ENCODE measurements at regions not wholly inside any gene's neighbourhood (a gene's known extent, or its start where the extent isn't known, plus 50 kb on each side); places are given as distances from the start of the nearest gene placed in this dataset.

DNA sequence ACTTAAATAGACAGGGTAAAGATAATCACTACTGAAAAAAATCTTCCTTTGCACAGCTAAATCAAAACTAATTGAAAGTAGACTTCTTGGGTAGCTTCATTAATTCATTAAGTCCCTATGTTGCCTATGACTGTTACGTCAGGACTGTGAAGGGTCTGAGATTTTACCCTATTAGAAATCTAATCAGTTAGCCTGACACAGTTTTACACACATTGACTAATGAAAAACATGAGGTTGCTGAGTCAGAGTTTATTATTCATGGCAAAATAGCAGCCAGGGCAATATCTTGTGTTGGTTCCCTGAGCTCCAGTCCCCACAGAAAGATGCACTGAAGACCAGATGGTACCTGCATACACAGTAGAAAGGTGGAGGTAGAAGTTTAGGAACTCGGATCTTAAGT, 262.5 kb upstream of the ZP4 start:
- Histone ChIP-seq H3K27ac (ENCODE audit: low read depth, low read length) (no peak overlapping the region), H3K4me3 (ENCODE audit: insufficient read depth, low read length) (no peak overlapping the region), H3K36me3 (ENCODE audit: insufficient read depth, low read length) (no peaks in the 10 kb centered on the region), H3K4me1 (ENCODE audit: insufficient read depth, low read length) (no peaks in the 10 kb centered on the region), H4K20me1 (ENCODE audit: insufficient read depth, low read length) (no peaks in the 10 kb centered on the region), H3K4me2 (ENCODE audit: insufficient read depth, low read length) (no peak overlapping the region), H3K79me2 (ENCODE audit: insufficient read depth, low read length) (no peaks in the 10 kb centered on the region), H3K27me3 (ENCODE audit: insufficient read depth, low read length) (no peaks in the 10 kb centered on the region), H3K9me3 (ENCODE audit: low read depth, low read length) (no peaks in the 10 kb centered on the region), H2AFZ (ENCODE audit: low read length) (no peak overlapping the region)
- TF ChIP-seq, protein P1, sequence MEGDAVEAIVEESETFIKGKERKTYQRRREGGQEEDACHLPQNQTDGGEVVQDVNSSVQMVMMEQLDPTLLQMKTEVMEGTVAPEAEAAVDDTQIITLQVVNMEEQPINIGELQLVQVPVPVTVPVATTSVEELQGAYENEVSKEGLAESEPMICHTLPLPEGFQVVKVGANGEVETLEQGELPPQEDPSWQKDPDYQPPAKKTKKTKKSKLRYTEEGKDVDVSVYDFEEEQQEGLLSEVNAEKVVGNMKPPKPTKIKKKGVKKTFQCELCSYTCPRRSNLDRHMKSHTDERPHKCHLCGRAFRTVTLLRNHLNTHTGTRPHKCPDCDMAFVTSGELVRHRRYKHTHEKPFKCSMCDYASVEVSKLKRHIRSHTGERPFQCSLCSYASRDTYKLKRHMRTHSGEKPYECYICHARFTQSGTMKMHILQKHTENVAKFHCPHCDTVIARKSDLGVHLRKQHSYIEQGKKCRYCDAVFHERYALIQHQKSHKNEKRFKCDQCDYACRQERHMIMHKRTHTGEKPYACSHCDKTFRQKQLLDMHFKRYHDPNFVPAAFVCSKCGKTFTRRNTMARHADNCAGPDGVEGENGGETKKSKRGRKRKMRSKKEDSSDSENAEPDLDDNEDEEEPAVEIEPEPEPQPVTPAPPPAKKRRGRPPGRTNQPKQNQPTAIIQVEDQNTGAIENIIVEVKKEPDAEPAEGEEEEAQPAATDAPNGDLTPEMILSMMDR (IDR thresholded peaks at IDR 0.05; ENCODE audit: extremely low read depth, low read depth, low read length): no peak
- DNase-seq (ENCODE audit: insufficient read length, low spot score, missing footprints): no peak

DNA sequence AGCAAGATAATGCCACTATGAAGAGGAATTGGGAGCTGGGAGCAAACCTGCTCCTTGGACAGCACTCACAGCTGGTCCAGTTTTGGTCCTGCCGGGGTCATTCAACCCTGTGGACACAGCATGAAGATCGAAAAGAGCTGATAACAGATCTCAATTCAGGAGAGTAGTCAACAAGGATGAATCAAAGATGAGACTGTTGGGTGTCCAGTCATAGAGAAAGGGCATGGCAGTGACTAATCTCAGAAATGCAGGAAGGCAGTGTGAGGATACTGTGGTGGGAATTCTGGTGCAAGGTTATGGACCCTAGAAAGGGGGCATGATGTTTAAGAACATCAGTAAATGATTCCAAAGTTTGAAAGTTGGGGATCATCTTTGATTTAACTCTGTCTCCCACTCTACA, 261.4 kb upstream of the ZP4 start:
- Histone ChIP-seq H3K4me2 (ENCODE audit: insufficient read depth, low read length) (no peak overlapping the region), H3K36me3 (ENCODE audit: insufficient read depth, low read length) (no peaks in the 10 kb centered on the region), H4K20me1 (ENCODE audit: insufficient read depth, low read length) (no peaks in the 10 kb centered on the region), H3K4me3 (ENCODE audit: insufficient read depth, low read length) (no peak overlapping the region), H3K27me3 (ENCODE audit: insufficient read depth, low read length) (no peaks in the 10 kb centered on the region), H2AFZ (ENCODE audit: low read length) (no peak overlapping the region), H3K27ac (ENCODE audit: low read depth, low read length) (no peak overlapping the region), H3K79me2 (ENCODE audit: insufficient read depth, low read length) (no peaks in the 10 kb centered on the region), H3K4me1 (ENCODE audit: insufficient read depth, low read length) (no peaks in the 10 kb centered on the region), H3K9me3 (ENCODE audit: low read depth, low read length) (no peaks in the 10 kb centered on the region)
- TF ChIP-seq, protein P1 (IDR thresholded peaks at IDR 0.05; ENCODE audit: extremely low read depth, low read depth, low read length): no peak
- DNase-seq (ENCODE audit: insufficient read length, low spot score, missing footprints): no peak

DNA sequence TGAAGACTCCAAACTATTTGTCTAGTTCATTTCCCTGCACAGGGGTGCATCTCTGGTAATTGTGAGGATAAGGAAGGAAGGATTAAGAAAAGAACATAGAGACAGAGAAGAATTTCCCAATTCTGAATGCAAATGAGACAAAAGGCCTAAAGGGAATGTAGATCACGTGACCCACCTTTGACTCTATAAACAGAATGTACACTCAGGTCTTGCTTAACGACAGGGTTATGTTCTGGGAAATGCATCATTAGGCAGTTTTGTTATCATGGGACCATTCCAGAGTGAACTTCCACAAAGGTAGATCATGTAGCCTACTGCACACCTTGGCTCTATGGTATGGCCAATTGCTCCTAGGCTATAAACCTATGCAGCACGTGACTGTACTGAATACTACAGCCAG, 252.3 kb upstream of the ZP4 start:
- Histone ChIP-seq H3K4me3 (ENCODE audit: insufficient read depth, low read length) (no peak overlapping the region), H3K36me3 (ENCODE audit: insufficient read depth, low read length) (no peaks in the 10 kb centered on the region), H3K79me2 (ENCODE audit: insufficient read depth, low read length) (no peaks in the 10 kb centered on the region), H3K9me3 (ENCODE audit: low read depth, low read length) (no peaks in the 10 kb centered on the region), H3K27ac (ENCODE audit: low read depth, low read length) (no peak overlapping the region), H2AFZ (ENCODE audit: low read length) (no peak overlapping the region), H4K20me1 (ENCODE audit: insufficient read depth, low read length) (no peaks in the 10 kb centered on the region), H3K4me2 (ENCODE audit: insufficient read depth, low read length) (no peak overlapping the region), H3K4me1 (ENCODE audit: insufficient read depth, low read length) (no peaks in the 10 kb centered on the region), H3K27me3 (ENCODE audit: insufficient read depth, low read length) (no peaks in the 10 kb centered on the region)
- TF ChIP-seq, protein P1 (IDR thresholded peaks at IDR 0.05; ENCODE audit: extremely low read depth, low read depth, low read length): no peak
- DNase-seq (ENCODE audit: insufficient read length, low spot score, missing footprints): no peak

DNA sequence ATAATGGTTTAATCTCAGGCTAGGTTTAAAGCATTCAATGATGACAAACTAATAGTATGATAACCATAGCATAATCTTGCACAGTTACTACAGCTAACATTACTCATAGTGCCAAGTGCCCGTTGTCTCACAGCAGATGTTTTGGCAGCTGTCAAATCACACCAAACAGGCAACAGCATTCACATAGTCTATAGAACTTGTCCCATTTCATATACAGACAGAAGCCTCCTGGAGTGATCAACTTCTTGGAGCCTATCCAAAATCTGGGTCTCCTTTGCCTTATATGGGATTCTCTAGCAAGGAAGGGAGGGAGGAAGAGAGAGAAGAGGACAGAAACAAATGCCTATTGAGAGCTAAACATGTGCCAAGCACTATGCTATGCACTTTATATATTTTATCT, 250.6 kb upstream of the ZP4 start:
- no peaks in the 10 kb centered on the region for H3K79me2 ChIP-seq (ENCODE audit: insufficient read depth, low read length)
- no peaks in the 10 kb centered on the region for H4K20me1 ChIP-seq (ENCODE audit: insufficient read depth, low read length)
- no peak overlapping the region for H3K4me3 ChIP-seq (ENCODE audit: insufficient read depth, low read length)
- DNase-seq (ENCODE audit: insufficient read length, low spot score, missing footprints): no peak
- no peaks in the 10 kb centered on the region for H3K9me3 ChIP-seq (ENCODE audit: low read depth, low read length)
- no peaks in the 10 kb centered on the region for H3K4me1 ChIP-seq (ENCODE audit: insufficient read depth, low read length)
- H3K27me3 ChIP-seq (ENCODE audit: insufficient read depth, low read length): no peaks in the 10 kb centered on the region
- H3K36me3 ChIP-seq (ENCODE audit: insufficient read depth, low read length): no peaks in the 10 kb centered on the region
- no peak overlapping the region for H2AFZ ChIP-seq (ENCODE audit: low read length)
- TF ChIP-seq, protein P1 (IDR thresholded peaks at IDR 0.05; ENCODE audit: extremely low read depth, low read depth, low read length): no peak
- H3K4me2 ChIP-seq (ENCODE audit: insufficient read depth, low read length): no peak overlapping the region
- no peak overlapping the region for H3K27ac ChIP-seq (ENCODE audit: low read depth, low read length)
